ENCODE measurements at regions not wholly inside any gene's neighbourhood (a gene's known extent, or its start where the extent isn't known, plus 50 kb on each side); places are given as distances from the start of the nearest gene placed in this dataset.
"Not testable (repeated sequence)": the region's sequence is repeated elsewhere in the genome, so short reads cannot be mapped to it uniquely, and the experiment has no call there.

DNA sequence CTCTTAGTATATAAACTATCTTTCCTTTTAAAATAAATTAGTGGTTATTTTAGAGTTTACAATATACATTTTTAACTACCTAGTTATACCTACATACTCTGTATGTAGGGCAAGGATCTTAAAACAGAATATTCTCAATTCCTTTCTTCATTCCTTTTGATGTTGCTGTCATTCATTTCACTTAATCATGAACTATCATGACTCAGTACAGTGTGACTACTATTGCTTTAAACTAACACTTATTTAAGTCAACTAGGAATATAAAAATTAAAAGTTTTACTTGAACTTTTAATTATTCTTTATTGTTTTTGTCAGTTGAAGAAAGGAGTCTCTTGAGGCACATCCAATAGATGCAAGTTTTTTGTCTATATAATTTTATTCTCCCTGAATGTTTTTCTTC, 726.4 kb downstream of the BRINP3 start:
- DNase-seq, result no peak

GRCh38 chr1:189752461-189752995, 725.1 kb downstream of the BRINP3 start:
- DNase-seq, result no peak

- DNase-seq, result not testable (repeated sequence)
Measured at GRCh38 chr1:189755100-189755499, 722.6 kb downstream of the BRINP3 start.

GRCh38 chr1:189764391-189765320, 713.0 kb downstream of the BRINP3 start:
- DNase-seq, result no peak

GRCh38 chr1:189769448-189769847, 708.2 kb downstream of the BRINP3 start:
- DNase-seq, result no peak

DNA sequence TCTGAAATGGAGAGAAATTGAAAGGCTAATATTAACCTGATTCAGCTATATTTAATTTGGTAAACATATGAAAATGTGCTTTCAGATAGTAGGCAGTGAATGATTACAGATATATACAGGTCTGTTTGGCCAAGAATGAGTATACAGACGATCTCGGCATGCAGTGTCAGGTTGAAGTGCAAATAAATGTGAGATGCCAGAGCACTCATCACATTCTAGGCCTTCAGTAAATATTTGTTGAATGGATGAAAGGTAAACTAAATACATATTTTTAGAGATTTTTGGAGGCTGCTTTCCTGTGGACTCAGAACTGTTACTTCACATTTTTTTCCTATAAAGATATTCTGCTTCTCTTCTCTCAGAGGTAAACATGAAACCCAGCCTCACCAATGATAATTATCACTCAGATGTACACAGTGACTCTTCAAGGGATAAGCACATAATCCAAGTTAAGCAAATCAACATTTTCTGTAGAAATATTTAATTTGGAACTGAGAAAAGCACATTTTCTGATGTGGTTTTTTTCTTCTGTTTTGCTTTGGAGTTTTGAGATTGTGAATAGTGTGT, 702.9 kb downstream of the BRINP3 start:
- DNase-seq, result no peak

GRCh38 chr1:189775343-189775742, 702.3 kb downstream of the BRINP3 start:
- peak; percentile 60 for DNase-seq

DNA sequence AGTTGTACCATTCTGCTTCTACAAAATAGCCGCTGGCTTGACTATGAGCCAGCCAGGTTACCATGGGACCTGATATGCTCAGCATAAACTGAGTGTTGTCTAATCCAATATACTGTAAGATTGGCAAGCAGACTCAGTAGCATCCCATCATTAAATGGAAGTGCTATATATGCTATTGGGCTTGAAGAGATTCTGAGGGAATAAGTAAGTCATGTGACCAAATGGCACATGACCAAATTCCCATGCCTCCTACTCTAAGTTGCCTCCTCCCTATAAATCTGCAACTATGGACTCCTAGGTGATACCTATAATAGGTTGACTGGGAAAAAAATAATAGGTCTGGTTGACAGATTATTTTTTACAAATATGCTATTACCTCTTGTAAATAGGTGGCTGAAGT, 698.6 kb downstream of the BRINP3 start:
- DNase-seq, result no peak

DNA sequence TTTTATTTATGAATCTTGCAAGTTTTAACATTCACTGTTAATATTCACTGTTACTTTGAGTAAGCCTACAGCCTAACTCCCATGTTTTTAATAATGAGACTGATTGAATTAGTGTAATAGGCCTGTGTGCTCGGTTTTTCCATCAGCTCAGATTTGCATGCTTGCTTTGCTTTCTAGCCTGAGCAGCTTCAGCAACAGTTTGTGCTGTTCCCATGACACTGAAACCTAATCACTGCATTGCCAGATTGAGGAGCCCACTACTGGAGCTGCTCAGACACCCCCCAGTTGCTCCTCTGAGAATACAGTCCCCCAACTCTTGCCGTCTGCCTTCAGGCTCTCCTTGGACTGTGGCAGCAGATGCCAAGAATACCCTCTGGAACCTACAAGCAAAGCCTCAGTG, 695.4 kb downstream of the BRINP3 start:
- no peak for DNase-seq

DNA sequence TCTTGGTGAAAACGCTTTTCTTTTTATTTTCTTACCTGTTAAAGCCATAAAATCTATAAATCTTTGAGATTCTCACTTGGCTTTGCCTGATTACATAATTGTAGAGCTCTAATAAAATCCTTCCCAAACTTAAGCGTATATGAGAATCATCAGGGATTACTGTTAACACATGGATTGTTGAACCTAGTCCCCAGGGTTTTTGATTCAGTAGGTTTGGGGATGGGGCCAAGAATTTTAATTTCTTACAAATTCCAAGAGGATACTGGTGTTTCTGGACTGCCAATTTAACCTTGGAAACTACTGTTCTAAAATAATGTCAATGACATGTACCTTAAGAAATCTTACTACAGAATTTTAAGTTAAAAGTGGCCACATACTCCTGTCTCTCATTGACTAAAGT, 694.2 kb downstream of the BRINP3 start:
- no peak for DNase-seq

- DNase-seq, result no peak
Measured at GRCh38 chr1:189786761-189787160, 690.9 kb downstream of the BRINP3 start.

DNA sequence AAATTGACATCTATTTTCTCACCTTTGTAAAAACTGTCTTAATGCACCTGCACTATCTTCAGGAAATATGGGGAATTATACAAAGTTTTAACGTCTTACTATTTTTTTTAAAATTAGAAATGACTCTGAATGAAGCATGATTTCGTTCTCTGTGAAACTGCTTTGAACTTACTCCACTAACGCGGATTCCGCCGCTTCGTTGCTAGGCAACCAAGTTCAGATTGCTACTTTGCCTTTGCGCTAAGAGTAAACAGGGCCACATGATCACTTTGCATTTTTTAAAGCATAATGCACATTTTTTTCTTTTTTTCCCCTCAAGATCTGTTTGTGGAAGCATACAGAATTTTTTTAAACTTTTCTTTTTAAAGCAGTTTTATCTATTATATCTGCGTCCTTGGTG, 690.5 kb downstream of the BRINP3 start:
- DNase-seq, result no peak

DNA sequence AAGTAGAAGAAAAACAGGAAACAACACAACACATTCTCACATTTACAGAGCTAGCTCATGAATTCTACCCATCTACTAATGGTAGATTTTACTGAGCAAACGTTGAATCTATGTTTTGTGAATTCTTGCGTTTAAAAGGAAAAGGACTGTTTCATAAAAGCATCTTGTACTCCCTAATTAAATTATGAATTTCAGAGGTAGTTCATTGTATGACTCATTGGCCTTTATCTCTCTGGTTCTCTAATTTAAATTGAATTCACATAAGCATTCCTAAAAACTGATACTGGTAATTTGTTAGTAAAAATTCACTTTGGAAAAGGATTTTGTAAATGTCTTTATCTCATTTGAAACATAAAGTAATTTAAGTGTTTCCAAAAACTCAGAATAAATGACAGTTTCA, 687.3 kb downstream of the BRINP3 start:
- no peak for DNase-seq

DNA sequence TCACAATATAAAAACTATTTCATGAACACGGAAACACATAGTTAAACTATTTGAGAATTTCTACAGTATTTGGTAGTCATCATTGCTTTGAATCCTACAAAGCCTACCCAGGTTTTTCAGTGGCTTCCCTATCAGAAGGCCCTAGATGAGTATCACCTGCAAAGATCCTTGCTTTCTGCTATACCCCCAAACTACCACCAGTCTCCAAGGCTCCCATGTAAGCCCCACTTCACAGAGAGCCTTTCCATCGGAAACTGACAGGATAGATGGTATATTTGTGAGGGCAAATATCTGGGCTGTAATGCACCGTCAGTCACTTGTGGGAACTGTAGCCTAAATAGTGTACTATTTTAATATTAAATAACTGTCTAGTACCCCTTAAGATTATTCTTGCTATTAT, 674.3 kb downstream of the BRINP3 start:
- DNase-seq, result no peak

DNA sequence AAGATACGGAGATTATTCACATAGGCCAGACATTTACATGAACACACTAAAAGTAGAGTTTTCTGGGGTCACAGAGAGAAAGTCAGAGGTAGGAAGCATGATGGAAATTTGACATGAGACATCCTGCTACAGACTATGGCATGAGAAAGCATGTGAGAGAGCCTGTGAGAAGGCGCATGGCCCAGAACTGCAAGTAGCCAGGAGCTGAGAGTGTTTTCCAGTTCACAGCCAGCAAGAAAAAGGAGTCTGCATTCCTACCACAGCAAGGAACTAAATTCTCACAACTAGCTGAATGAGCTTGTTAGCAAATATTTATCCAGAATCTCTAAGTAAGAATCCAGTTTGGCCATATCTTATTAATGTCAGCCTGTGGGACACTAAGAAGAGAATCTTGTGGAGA, 673.3 kb downstream of the BRINP3 start:
- no peak for DNase-seq

- no peak for DNase-seq
Measured at GRCh38 chr1:189805735-189806134, 671.9 kb downstream of the BRINP3 start.

- DNase-seq, result not testable (repeated sequence)
Measured at GRCh38 chr1:189810639-189811038, 667.0 kb downstream of the BRINP3 start.

- no peak for DNase-seq
Measured at GRCh38 chr1:189811960-189812359, 665.7 kb downstream of the BRINP3 start.

DNA sequence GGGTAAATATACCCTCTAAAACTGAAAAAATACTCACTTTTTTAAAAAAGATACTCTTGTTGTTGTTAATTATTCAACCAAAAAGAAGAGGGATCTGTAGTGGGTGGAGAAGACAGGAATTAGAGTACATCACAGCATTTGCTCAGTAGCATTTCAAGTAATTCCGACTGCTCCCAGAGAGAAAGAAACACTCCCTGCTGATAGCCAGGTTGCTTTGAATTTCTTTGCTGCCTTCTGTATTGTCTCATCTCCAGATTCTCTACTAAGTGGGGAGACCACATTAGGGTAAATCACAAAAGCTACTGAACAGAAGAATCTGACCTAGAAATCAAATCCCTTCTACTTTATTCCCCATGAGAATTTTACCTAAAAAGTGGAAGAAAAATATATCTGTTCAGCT, 661.1 kb downstream of the BRINP3 start:
- no peak for DNase-seq

GRCh38 chr1:189819751-189820150, 657.9 kb downstream of the BRINP3 start:
- no peak for DNase-seq

GRCh38 chr1:189821833-189822232, 655.8 kb downstream of the BRINP3 start:
- DNase-seq, result no peak

- no peak for DNase-seq
Measured at GRCh38 chr1:189834813-189835212, 642.9 kb downstream of the BRINP3 start.

GRCh38 chr1:189847613-189848012, 630.1 kb downstream of the BRINP3 start:
- no peak for DNase-seq

- no peak for DNase-seq
Measured at GRCh38 chr1:189851806-189852367, 625.8 kb downstream of the BRINP3 start.

All from amniotic stem cell (primary cell).